Caco-2 (cell line): ENCODE measurements at regions not wholly inside any gene's neighbourhood (a gene's known extent, or its start where the extent isn't known, plus 50 kb on each side); places are given as distances from the start of the nearest gene placed in this dataset.
"Not testable (repeated sequence)": the region's sequence is repeated elsewhere in the genome, so short reads cannot be mapped to it uniquely, and the experiment has no call there.

ENCODE experiments used
- BruUV-seq: library from RNA; stranded (reverse); fragments of 400-500 nt; replicated peaks from 2 replicates; lab custom pipeline; 2021; lab: Mats Ljungman, UMichigan
- CTCF ChIA-PET: fragments of 300-600 bp; sonication (Branson Sonifier 250); formaldehyde crosslinking; loops from one replicate; lab custom pipeline; 2022; ENCODE audit warnings: antibody characterized with exemption; lab: Charles Lee
- POLR2A ChIA-PET: fragments of 300-600 bp; sonication (Branson Sonifier 250); formaldehyde crosslinking; loops from one replicate; lab custom pipeline; 2022; ENCODE audit warnings: antibody characterized with exemption; lab: Charles Lee
- DNase-seq, 2 experiments: peaks; one replicate each; pipeline versions ENCODE4 v3.0.0 to v3.0.0-alpha.2; 2020 to 2022
- H3K27me3 ChIP-seq: replicated peaks from 2 replicates; pipeline ENCODE4 v1.6.0; 2011; ENCODE audit warnings: low read length; ENCODE audit not compliant: control insufficient read depth, insufficient read depth
- H3K36me3 ChIP-seq: 2 replicates; pipeline ENCODE4 v1.5.1; 2011; ENCODE audit warnings: low read length; ENCODE audit not compliant: control insufficient read depth, insufficient read depth
- H3K4me1 ChIP-seq: fragments of 250-450 bp; sonication (Bioruptor Pico); 2 replicates; pipeline ENCODE4 v1.5.1; 2020; ENCODE audit warnings: mild to moderate bottlenecking
- H3K4me3 ChIP-seq: 2 replicates; pipeline ENCODE4 v1.5.1; 2011; ENCODE audit warnings: low read depth, mild to moderate bottlenecking, control low read depth, low read length
- H3K9me3 ChIP-seq: fragments of 250-450 bp; sonication (Bioruptor Pico); 2 replicates; pipeline ENCODE4 v1.5.1; 2020; ENCODE audit warnings: mild to moderate bottlenecking, moderate library complexity
- H3K27ac Mint-ChIP-seq: one replicate; pipeline ENCODE4 v1.8.0; 2022; ENCODE audit warnings: mixed read lengths; ENCODE audit not compliant: unreplicated experiment
- H3K27me3 Mint-ChIP-seq: one replicate; pipeline ENCODE4 v1.8.0; 2022; ENCODE audit warnings: mixed read lengths; ENCODE audit not compliant: insufficient read depth, unreplicated experiment
- H3K36me3 Mint-ChIP-seq: one replicate; pipeline ENCODE4 v1.8.0; 2022; ENCODE audit warnings: mild to moderate bottlenecking, mixed read lengths; ENCODE audit not compliant: insufficient read depth, unreplicated experiment
- H3K4me1 Mint-ChIP-seq: one replicate; pipeline ENCODE4 v1.8.0; 2022; ENCODE audit warnings: low read depth, mixed read lengths; ENCODE audit not compliant: unreplicated experiment
- H3K4me3 Mint-ChIP-seq: one replicate; pipeline ENCODE4 v1.8.0; 2022; ENCODE audit warnings: mild to moderate bottlenecking, moderate library complexity, mixed read lengths; ENCODE audit not compliant: unreplicated experiment
- H3K9me3 Mint-ChIP-seq: one replicate; pipeline ENCODE4 v1.8.0; 2022; ENCODE audit warnings: mixed read lengths; ENCODE audit not compliant: unreplicated experiment
- CTCF ChIP-seq, 2 experiments: fragments of 200-600 bp in 1 of 2; IDR thresholded peaks; 1 replicate in 1 of 2; 2 replicates in 1 of 2; pipeline versions ENCODE4 v1.5.1 to v1.8.0; 2011 to 2022; ENCODE audit warnings: antibody characterized with exemption in 1 of 2, control low read depth in 1 of 2, inconsistent platforms in 1 of 2, low read depth in 1 of 2, low read length in 1 of 2, mild to moderate bottlenecking in 1 of 2, moderate library complexity in 1 of 2; ENCODE audit not compliant: insufficient read depth in 1 of 2, severe bottlenecking in 1 of 2, unreplicated experiment in 1 of 2
- intact Hi-C: fragments of 100-400 bp; cut with micrococcal nuclease; formaldehyde crosslinking; loops from one replicate; pipeline ENCODE4 v1.10.0; 2022; ENCODE audit not compliant: unreplicated experiment

DNA sequence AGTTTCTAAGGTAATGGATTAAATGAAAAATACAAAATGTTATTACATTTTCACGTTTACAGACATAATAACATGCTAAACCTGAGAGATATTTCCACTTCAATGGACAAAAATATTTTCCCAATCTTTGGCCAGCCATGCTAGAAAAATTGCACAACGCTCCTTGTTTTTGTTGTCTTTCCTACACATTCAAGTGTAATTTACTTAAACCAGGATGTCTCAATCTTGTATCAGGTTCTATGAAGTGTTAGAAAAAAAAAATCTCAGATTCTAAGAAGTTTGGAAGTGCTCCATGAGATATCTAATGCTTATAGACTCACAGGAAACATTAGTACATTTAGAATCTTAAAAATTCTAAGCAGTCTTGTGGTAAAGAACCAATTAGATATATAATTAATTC, 141.8 kb upstream of the SLC35G4 start:
- no peak overlapping the region for H3K4me3 Mint-ChIP-seq
- POLR2A ChIA-PET, result no interaction called here
- no peaks in the 10 kb centered on the region for H3K36me3 Mint-ChIP-seq
- Histone ChIP-seq H3K4me1 (no peaks in the 10 kb centered on the region), H3K36me3 (no peaks in the 10 kb centered on the region), H3K9me3 (no peaks in the 10 kb centered on the region), H3K4me3 (no peak overlapping the region), H3K27me3 (no peaks in the 10 kb centered on the region)
- no peak overlapping the region for H3K27ac Mint-ChIP-seq
- H3K9me3 Mint-ChIP-seq, result no peaks in the 10 kb centered on the region
- DNase-seq, result no peak
- H3K4me1 Mint-ChIP-seq, result no peaks in the 10 kb centered on the region
- intact Hi-C loops, result no loop called here
- CTCF ChIA-PET, result no interaction called here
- no peak for TF ChIP-seq CTCF (IDR thresholded peaks at IDR 0.05; ENCODE audit: insufficient read depth in 1 of 2, low read depth in 1 of 2, low read length in 1 of 2, severe bottlenecking in 1 of 2, unreplicated experiment in 1 of 2)
- no peaks in the 10 kb centered on the region for H3K27me3 Mint-ChIP-seq
- no TSS peak for BruUV-seq

DNA sequence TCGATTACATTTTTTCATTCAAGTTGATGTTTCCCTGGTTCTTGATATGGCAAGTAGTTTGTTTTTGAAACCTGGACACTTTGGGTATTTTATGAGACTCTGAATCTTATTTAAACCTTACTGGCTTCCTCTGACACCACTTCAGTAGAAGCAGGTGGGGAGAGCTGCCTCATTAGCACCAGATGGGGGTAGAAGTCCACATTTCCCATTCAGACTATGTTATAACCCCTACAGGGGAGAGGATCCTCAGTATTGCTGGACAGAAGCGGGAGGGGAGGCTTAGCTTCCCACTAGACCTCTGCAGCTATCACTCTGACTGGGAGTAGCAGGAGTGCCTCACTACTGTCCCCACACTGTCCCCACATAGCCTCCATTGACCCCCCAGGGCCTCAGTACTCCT, 145.3 kb upstream of the SLC35G4 start:
- POLR2A ChIA-PET, result no interaction called here
- CTCF ChIA-PET, result interaction anchor here (0.9 kb wide), 1 partner anchor 89 kb away, joined by 4 read pairs; no protein-coding TSS in a partner anchor
- TF ChIP-seq CTCF (IDR thresholded peaks at IDR 0.05; ENCODE audit: insufficient read depth in 1 of 2, low read depth in 1 of 2, low read length in 1 of 2, severe bottlenecking in 1 of 2, unreplicated experiment in 1 of 2), result peak in 1 of 2 experiments; percentile 20
- Mint-ChIP-seq H3K9me3 (peaks cover 10% of the 10 kb centered on the region), H3K36me3 (no peaks in the 10 kb centered on the region), H3K4me3 (no peak overlapping the region), H3K4me1 (no peaks in the 10 kb centered on the region), H3K27me3 (no peaks in the 10 kb centered on the region), H3K27ac (no peak overlapping the region)
- Histone ChIP-seq H3K4me3 (no peak overlapping the region), H3K4me1 (no peaks in the 10 kb centered on the region), H3K27me3 (no peaks in the 10 kb centered on the region), H3K9me3 (no peaks in the 10 kb centered on the region), H3K36me3 (no peaks in the 10 kb centered on the region)
- BruUV-seq, result no TSS peak
- intact Hi-C loops, result loop anchor here (2.0 kb wide), 1 partner anchor 55 kb away; no protein-coding TSS in a partner anchor
- DNase-seq, result peak in 1 of 2 experiments; percentile 12

DNA sequence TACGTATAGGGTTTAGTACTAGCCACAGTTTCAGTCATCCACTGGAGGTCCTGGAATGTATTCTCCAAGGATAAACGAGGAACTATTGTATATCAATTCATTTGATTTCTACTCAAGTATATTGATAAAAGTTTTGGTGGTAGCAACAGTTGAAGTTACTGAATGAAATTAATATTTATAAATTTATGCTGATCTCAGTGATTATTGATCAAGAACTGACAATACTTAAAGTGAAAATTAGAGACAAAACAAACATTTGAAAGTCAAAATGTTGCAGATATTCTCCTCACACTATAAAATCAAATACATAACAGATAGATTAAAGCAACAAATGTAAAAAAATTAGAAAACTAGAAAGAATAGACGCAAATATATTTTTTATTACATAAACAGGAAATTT, 150.9 kb upstream of the SLC35G4 start:
- Mint-ChIP-seq H3K27me3 (no peaks in the 10 kb centered on the region), H3K4me3 (no peak overlapping the region), H3K27ac (no peak overlapping the region), H3K4me1 (no peaks in the 10 kb centered on the region), H3K9me3 (peaks cover 10% of the 10 kb centered on the region), H3K36me3 (no peaks in the 10 kb centered on the region)
- no peak for DNase-seq
- Histone ChIP-seq H3K4me1 (no peaks in the 10 kb centered on the region), H3K36me3 (no peaks in the 10 kb centered on the region), H3K27me3 (no peaks in the 10 kb centered on the region), H3K4me3 (no peak overlapping the region), H3K9me3 (no peaks in the 10 kb centered on the region)
- ChIA-PET CTCF (no interaction called here), POLR2A (no interaction called here)
- intact Hi-C loops, result no loop called here
- TF ChIP-seq CTCF (IDR thresholded peaks at IDR 0.05; ENCODE audit: insufficient read depth in 1 of 2, low read depth in 1 of 2, low read length in 1 of 2, severe bottlenecking in 1 of 2, unreplicated experiment in 1 of 2), result no peak
- no TSS peak for BruUV-seq

- intact Hi-C loops, H3K36me3 ChIP-seq, H3K4me3 Mint-ChIP-seq, H3K9me3 Mint-ChIP-seq, H3K27me3 Mint-ChIP-seq, POLR2A ChIA-PET, H3K27ac Mint-ChIP-seq, H3K4me1 ChIP-seq, H3K4me3 ChIP-seq, H3K27me3 ChIP-seq, H3K4me1 Mint-ChIP-seq, H3K36me3 Mint-ChIP-seq, BruUV-seq, CTCF ChIA-PET, DNase-seq, H3K9me3 ChIP-seq: not testable (repeated sequence)
These were observed 151.5 kb upstream of the SLC35G4 start for GRCh38 chr18:11457853-11458252.
